Panc1 (cell line): ENCODE measurements at regions not wholly inside any gene's neighbourhood (a gene's known extent, or its start where the extent isn't known, plus 50 kb on each side); places are given as distances from the start of the nearest gene placed in this dataset.

Source experiments
- ATAC-seq: fragments of 200-7000 bp; cut with Tn5 transposase; 2 replicates; pipeline ENCODE4 v1.9.1; 2020; ENCODE audit warnings: mild to moderate bottlenecking, moderate library complexity
- BruUV-seq: library from RNA; stranded (reverse); fragments of 400-500 nt; replicated peaks from 2 replicates; lab custom pipeline; 2021; lab: Mats Ljungman, UMichigan
- CTCF ChIA-PET: fragments of 300-600 bp; sonication (Branson Sonifier 250); formaldehyde crosslinking; loops from one replicate; lab custom pipeline; 2022; ENCODE audit warnings: antibody characterized with exemption; lab: Charles Lee
- POLR2A ChIA-PET: fragments of 300-600 bp; sonication (Branson Sonifier 250); formaldehyde crosslinking; loops from one replicate; lab custom pipeline; 2022; ENCODE audit warnings: antibody characterized with exemption; lab: Charles Lee
- DNase-seq: peaks from one replicate; pipeline ENCODE4 v3.0.0-alpha.2; 2010; ENCODE audit warnings: low read depth, low spot score
- H3K27ac ChIP-seq: 2 replicates; pipeline ENCODE4 v1.5.1; 2011; ENCODE audit warnings: mild to moderate bottlenecking, low read length, inconsistent platforms
- H3K27me3 ChIP-seq: fragments of 200-500 bp; sonication (Bioruptor generic); 2 replicates; pipeline ENCODE4 v1.6.0; 2014; ENCODE audit warnings: low read length, inconsistent platforms; ENCODE audit not compliant: control insufficient read depth, insufficient read depth
- H3K36me3 ChIP-seq: fragments of 200-500 bp; sonication (Bioruptor generic); 2 replicates; pipeline ENCODE4 v1.5.1; 2014; ENCODE audit warnings: inconsistent platforms, mild to moderate bottlenecking, low read length, moderate library complexity; ENCODE audit not compliant: control insufficient read depth, insufficient read depth
- H3K4me1 ChIP-seq: 2 replicates; pipeline ENCODE4 v1.5.1; 2011; ENCODE audit warnings: inconsistent platforms, mild to moderate bottlenecking, low read length, moderate library complexity; ENCODE audit not compliant: control insufficient read depth, insufficient read depth
- H3K4me3 ChIP-seq, 2 experiments: 2 replicates each; pipeline ENCODE4 v1.5.1; 2011 to 2012; ENCODE audit warnings: low read depth in 2 of 2, low read length in 2 of 2, mild to moderate bottlenecking in 2 of 2, inconsistent platforms in 1 of 2, moderate library complexity in 1 of 2
- H3K9me3 ChIP-seq: fragments of 200-500 bp; sonication (Bioruptor generic); 2 replicates; pipeline ENCODE4 v1.5.1; 2014; ENCODE audit warnings: low read depth, mild to moderate bottlenecking, inconsistent platforms, low read length, moderate library complexity; ENCODE audit not compliant: control insufficient read depth, insufficient read depth
- POLR2AphosphoS5 ChIP-seq: IDR thresholded peaks from 2 replicates; pipeline ENCODE4 v1.6.1; 2012; ENCODE audit warnings: mild to moderate bottlenecking, low read depth, low read length, moderate library complexity
- REST ChIP-seq, 2 experiments: IDR thresholded peaks; 2 replicates each; pipeline ENCODE4 v1.6.1; 2011 to 2012; ENCODE audit warnings: low read depth in 2 of 2, control low read depth in 1 of 2, low read length in 1 of 2, mild to moderate bottlenecking in 1 of 2, moderate library complexity in 1 of 2; ENCODE audit not compliant: insufficient read depth in 1 of 2
- SIN3A ChIP-seq: IDR thresholded peaks from 2 replicates; pipeline ENCODE4 v1.6.1; 2012; ENCODE audit warnings: low read depth, mild to moderate bottlenecking, low read length, moderate library complexity, borderline replicate concordance; ENCODE audit not compliant: insufficient read depth
- TCF7L2 ChIP-seq: IDR thresholded peaks from 2 replicates; pipeline ENCODE4 v1.6.1; 2011; ENCODE audit warnings: mild to moderate bottlenecking, low read depth, low read length, inconsistent platforms
- in situ Hi-C: cut with HindIII; loops from 2 replicates; pipeline ENCODE4 v1.10.0; 2016; ENCODE audit warnings: low sequenced_read_pairs, low pct_unique_long_range_greater_than_20kb
- intact Hi-C: fragments of 100-400 bp; cut with micrococcal nuclease; formaldehyde crosslinking; loops from one replicate; pipeline ENCODE4 v1.10.0; 2022; ENCODE audit not compliant: unreplicated experiment
- TF ChIP-seq, protein P1 (sequence below): fragments of 450-650 bp; IDR thresholded peaks from 2 replicates; pipeline ENCODE4 v1.5.1; 2017; ENCODE audit warnings: mild to moderate bottlenecking

GRCh38 chr1:13948396-13948795 lies 248.4 kb downstream of the PRDM2 start:
- ATAC-seq (no peak), DNase-seq (no peak)
- in situ Hi-C loops, result no loop called here
- H3K4me1 ChIP-seq, result no peaks in the 10 kb centered on the region
- TF ChIP-seq REST (IDR thresholded peaks at IDR 0.05; ENCODE audit: insufficient read depth in 1 of 2, low read depth in 2 of 2, low read length in 1 of 2), result no peak
- no peak for TF ChIP-seq SIN3A
- TF ChIP-seq POLR2AphosphoS5, result no peak
- TF ChIP-seq, protein P1, sequence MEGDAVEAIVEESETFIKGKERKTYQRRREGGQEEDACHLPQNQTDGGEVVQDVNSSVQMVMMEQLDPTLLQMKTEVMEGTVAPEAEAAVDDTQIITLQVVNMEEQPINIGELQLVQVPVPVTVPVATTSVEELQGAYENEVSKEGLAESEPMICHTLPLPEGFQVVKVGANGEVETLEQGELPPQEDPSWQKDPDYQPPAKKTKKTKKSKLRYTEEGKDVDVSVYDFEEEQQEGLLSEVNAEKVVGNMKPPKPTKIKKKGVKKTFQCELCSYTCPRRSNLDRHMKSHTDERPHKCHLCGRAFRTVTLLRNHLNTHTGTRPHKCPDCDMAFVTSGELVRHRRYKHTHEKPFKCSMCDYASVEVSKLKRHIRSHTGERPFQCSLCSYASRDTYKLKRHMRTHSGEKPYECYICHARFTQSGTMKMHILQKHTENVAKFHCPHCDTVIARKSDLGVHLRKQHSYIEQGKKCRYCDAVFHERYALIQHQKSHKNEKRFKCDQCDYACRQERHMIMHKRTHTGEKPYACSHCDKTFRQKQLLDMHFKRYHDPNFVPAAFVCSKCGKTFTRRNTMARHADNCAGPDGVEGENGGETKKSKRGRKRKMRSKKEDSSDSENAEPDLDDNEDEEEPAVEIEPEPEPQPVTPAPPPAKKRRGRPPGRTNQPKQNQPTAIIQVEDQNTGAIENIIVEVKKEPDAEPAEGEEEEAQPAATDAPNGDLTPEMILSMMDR, result no peak
- TF ChIP-seq TCF7L2, result no peak
- no TSS peak for BruUV-seq
- intact Hi-C loops, result no loop called here
- no peaks in the 10 kb centered on the region for H3K36me3 ChIP-seq
- no peak overlapping the region for H3K4me3 ChIP-seq
- no peak overlapping the region for H3K27ac ChIP-seq
- CTCF ChIA-PET, result no interaction called here
- POLR2A ChIA-PET, result no interaction called here
- H3K9me3 ChIP-seq, result no peaks in the 10 kb centered on the region
- H3K27me3 ChIP-seq, result no peaks in the 10 kb centered on the region

DNA sequence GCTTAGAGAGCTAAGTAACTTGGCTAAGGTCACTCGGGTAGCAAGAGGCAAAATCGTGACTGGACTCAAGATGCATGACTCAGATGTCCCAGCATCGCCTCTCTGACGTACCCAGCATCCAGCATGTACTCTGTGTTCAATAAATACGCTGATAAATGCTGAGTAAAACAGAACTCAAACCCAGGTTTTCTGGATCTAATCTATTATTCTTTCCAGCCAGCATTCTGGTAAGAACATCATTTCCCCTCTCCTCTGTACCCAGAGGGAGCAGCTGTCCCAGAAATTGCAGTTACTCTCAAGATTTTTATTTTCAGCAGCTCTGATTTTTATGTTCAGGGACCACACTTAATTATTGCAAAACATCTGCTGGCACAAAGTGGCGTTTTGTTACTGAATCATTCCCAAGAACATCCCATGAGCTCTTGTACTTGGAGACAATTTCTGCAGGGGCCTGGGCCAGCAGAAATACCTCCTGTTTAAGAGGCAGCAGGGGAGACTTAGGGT lies 249.0 kb downstream of the PRDM2 start:
- Histone ChIP-seq H3K36me3 (no peaks in the 10 kb centered on the region), H3K4me3 (no peak overlapping the region), H3K27me3 (no peaks in the 10 kb centered on the region), H3K4me1 (no peaks in the 10 kb centered on the region), H3K9me3 (no peaks in the 10 kb centered on the region), H3K27ac (no peak overlapping the region)
- CTCF ChIA-PET, result interaction anchor here (0.6 kb wide), 1 partner anchor 11 kb away, joined by 3 read pairs; no protein-coding TSS in a partner anchor
- DNase-seq (no peak), ATAC-seq (no peak)
- POLR2A ChIA-PET, result no interaction called here
- in situ Hi-C loops (no loop called here), intact Hi-C loops (no loop called here)
- BruUV-seq, result no TSS peak
- TF ChIP-seq TCF7L2, result no peak
- TF ChIP-seq, protein P1, result no peak
- TF ChIP-seq POLR2AphosphoS5, result no peak
